Hepatocyte (in vitro differentiated cells): ENCODE measurements at regions not wholly inside any gene's neighbourhood (a gene's known extent, or its start where the extent isn't known, plus 50 kb on each side); places are given as distances from the start of the nearest gene placed in this dataset.
"Not testable (repeated sequence)": the region's sequence is repeated elsewhere in the genome, so short reads cannot be mapped to it uniquely, and the experiment has no call there.

Source experiments
- DNase-seq: peaks from one replicate; pipeline ENCODE4 v3.0.0-alpha.2; 2016; ENCODE audit warnings: low spot score
- H2AFZ ChIP-seq: fragments of 200-600 bp; sonication (generic); 2 replicates; pipeline ENCODE4 v1.6.0; 2016; ENCODE audit warnings: antibody characterized with exemption, mild to moderate bottlenecking
- H3K27ac ChIP-seq: fragments of 200-600 bp; sonication (generic); 2 replicates; pipeline ENCODE4 v1.5.1; 2016; ENCODE audit warnings: mild to moderate bottlenecking
- H3K27me3 ChIP-seq: fragments of 200-600 bp; sonication (generic); 2 replicates; pipeline ENCODE4 v1.6.1; 2016
- H3K36me3 ChIP-seq: fragments of 200-600 bp; sonication (generic); replicated peaks from 2 replicates; pipeline ENCODE4 v1.5.1; 2016; ENCODE audit warnings: low read depth; ENCODE audit not compliant: insufficient read depth
- H3K4me1 ChIP-seq: fragments of 200-600 bp; sonication (generic); 2 replicates; pipeline ENCODE4 v1.5.1; 2016; ENCODE audit warnings: mild to moderate bottlenecking, moderate library complexity; ENCODE audit not compliant: insufficient read depth
- H3K4me2 ChIP-seq: fragments of 200-600 bp; sonication (generic); 2 replicates; pipeline ENCODE4 v1.6.0; 2016
- H3K4me3 ChIP-seq: fragments of 200-600 bp; sonication (generic); 2 replicates; pipeline ENCODE4 v1.5.1; 2016; ENCODE audit warnings: mild to moderate bottlenecking
- H3K79me2 ChIP-seq: fragments of 200-600 bp; sonication (generic); 2 replicates; pipeline ENCODE4 v1.6.0; 2017; ENCODE audit warnings: mild to moderate bottlenecking
- H3K9me2 ChIP-seq: fragments of 200-600 bp; sonication (generic); replicated peaks from 2 replicates; pipeline ENCODE4 v1.6.0; 2017; ENCODE audit warnings: mild to moderate bottlenecking; ENCODE audit not compliant: insufficient read depth
- H3K9me3 ChIP-seq: fragments of 200-600 bp; sonication (generic); 2 replicates; pipeline ENCODE4 v1.5.1; 2016; ENCODE audit warnings: low read depth, mild to moderate bottlenecking
- H4K20me1 ChIP-seq: fragments of 200-600 bp; sonication (generic); 2 replicates; pipeline ENCODE4 v1.6.0; 2016; ENCODE audit warnings: mild to moderate bottlenecking; ENCODE audit not compliant: insufficient read depth, poor library complexity, severe bottlenecking
- CTCF ChIP-seq: fragments of 200-600 bp; sonication (generic); IDR thresholded peaks from 2 replicates; pipeline ENCODE4 v1.5.1; 2016; ENCODE audit warnings: antibody characterized with exemption, mild to moderate bottlenecking; ENCODE audit not compliant: poor library complexity
- EZH2 ChIP-seq: fragments of 200-600 bp; sonication (generic); IDR thresholded peaks from 2 replicates; pipeline ENCODE4 v1.6.1; 2016; ENCODE audit warnings: antibody characterized with exemption, mild to moderate bottlenecking, borderline replicate concordance
- EZH2phosphoT487 ChIP-seq: fragments of 200-600 bp; sonication (generic); IDR thresholded peaks from one replicate; pipeline ENCODE4 v1.6.1; 2018; ENCODE audit warnings: antibody characterized with exemption, mild to moderate bottlenecking, low read depth, moderate library complexity; ENCODE audit not compliant: unreplicated experiment, severe bottlenecking
- WGBS: methylation state at CpG from one replicate; pipeline ENCODE4 v1.1.6; 2016; ENCODE audit warnings: low lambda C conversion rate; ENCODE audit errors: missing lambda C conversion rate; 5-methylcytosine and 5-hydroxymethylcytosine counted together

GRCh38 chr20:17822039-17822438, 122.3 kb downstream of the BANF2 start:
- H4K20me1 ChIP-seq = no peaks in the 10 kb centered on the region
- no peaks in the 10 kb centered on the region for H3K27me3 ChIP-seq
- no peak overlapping the region for H2AFZ ChIP-seq
- H3K4me1 ChIP-seq = peaks cover 24% of the 10 kb centered on the region
- no peaks in the 10 kb centered on the region for H3K9me2 ChIP-seq
- H3K79me2 ChIP-seq = no peaks in the 10 kb centered on the region
- no peaks in the 10 kb centered on the region for H3K9me3 ChIP-seq
- no peak overlapping the region for H3K4me2 ChIP-seq
- TF ChIP-seq CTCF (no peak), EZH2phosphoT487 (no peak), EZH2 (no peak)
- WGBS = 60% methylated on average over 5 of the region's 5 CpGs
- H3K4me3 ChIP-seq = no peak overlapping the region
- peak overlapping the region; percentile 83 for H3K27ac ChIP-seq
- no peaks in the 10 kb centered on the region for H3K36me3 ChIP-seq
- peak; percentile 83 for DNase-seq

- not testable (repeated sequence) for H3K9me2 ChIP-seq, H3K4me2 ChIP-seq, H3K79me2 ChIP-seq, H3K27me3 ChIP-seq, H3K4me3 ChIP-seq, H4K20me1 ChIP-seq, DNase-seq, H2AFZ ChIP-seq, H3K36me3 ChIP-seq, H3K9me3 ChIP-seq
- Histone ChIP-seq H3K4me1 (peaks cover 24% of the 10 kb centered on the region), H3K27ac (peak overlapping the region; percentile 70)
- WGBS = 96% methylated on average over 3 of the region's 3 CpGs
Observed at GRCh38 chr20:17821606-17822005, 121.8 kb downstream of the BANF2 start.

GRCh38 chr20:17819395-17820093, 119.8 kb downstream of the BANF2 start:
- H4K20me1 ChIP-seq = no peaks in the 10 kb centered on the region
- no peaks in the 10 kb centered on the region for H3K9me3 ChIP-seq
- H3K4me1 ChIP-seq = peaks cover 20% of the 10 kb centered on the region
- no peak overlapping the region for H3K27ac ChIP-seq
- no peaks in the 10 kb centered on the region for H3K36me3 ChIP-seq
- H3K27me3 ChIP-seq = no peaks in the 10 kb centered on the region
- no peaks in the 10 kb centered on the region for H3K79me2 ChIP-seq
- no peak overlapping the region for H3K4me3 ChIP-seq
- TF ChIP-seq EZH2phosphoT487 (no peak), EZH2 (no peak)
- no peak overlapping the region for H3K4me2 ChIP-seq
- H3K9me2 ChIP-seq = no peaks in the 10 kb centered on the region
- H2AFZ ChIP-seq = no peak overlapping the region
- 93% methylated on average over 2 of the region's 2 CpGs for WGBS
- DNase-seq = no peak

GRCh38 chr20:17818187-17818586, 118.4 kb downstream of the BANF2 start:
- no peaks in the 10 kb centered on the region for H3K79me2 ChIP-seq
- H3K9me2 ChIP-seq = no peaks in the 10 kb centered on the region
- H4K20me1 ChIP-seq = no peaks in the 10 kb centered on the region
- no peak overlapping the region for H2AFZ ChIP-seq
- no peak for DNase-seq
- no peaks in the 10 kb centered on the region for H3K36me3 ChIP-seq
- no peak overlapping the region for H3K4me3 ChIP-seq
- H3K4me2 ChIP-seq = no peak overlapping the region
- TF ChIP-seq CTCF (no peak), EZH2 (no peak), EZH2phosphoT487 (no peak)
- H3K27ac ChIP-seq = no peak overlapping the region
- whole genome bisulfite sequencing = 95% methylated on average over 7 of the region's 7 CpGs
- H3K4me1 ChIP-seq = peaks cover 11% of the 10 kb centered on the region
- H3K9me3 ChIP-seq = no peaks in the 10 kb centered on the region
- no peaks in the 10 kb centered on the region for H3K27me3 ChIP-seq
